Body of pancreas (tissue), 4 donors: ENCODE measurements at regions not wholly inside any gene's neighbourhood (a gene's known extent, or its start where the extent isn't known, plus 50 kb on each side); places are given as distances from the start of the nearest gene placed in this dataset.

ENCODE experiments used
- POLR2A ChIP-seq, 3 donors: fragments of 450-650 bp; IDR thresholded peaks; one replicate each; pipeline ENCODE4 v1.6.1; 2016; ENCODE audit warnings: antibody characterized with exemption in 3 of 3, mild to moderate bottlenecking in 2 of 3
- TF ChIP-seq, protein P1 (sequence below), 7 experiments: fragments of 450-650 bp in 4 of 7; fragments of 200-600 bp in 3 of 7; sonication (generic) in 3 of 7; IDR thresholded peaks; one replicate each; pipeline ENCODE4 v1.5.1; 2016 to 2019; ENCODE audit warnings: antibody characterized with exemption in 7 of 7

DNA sequence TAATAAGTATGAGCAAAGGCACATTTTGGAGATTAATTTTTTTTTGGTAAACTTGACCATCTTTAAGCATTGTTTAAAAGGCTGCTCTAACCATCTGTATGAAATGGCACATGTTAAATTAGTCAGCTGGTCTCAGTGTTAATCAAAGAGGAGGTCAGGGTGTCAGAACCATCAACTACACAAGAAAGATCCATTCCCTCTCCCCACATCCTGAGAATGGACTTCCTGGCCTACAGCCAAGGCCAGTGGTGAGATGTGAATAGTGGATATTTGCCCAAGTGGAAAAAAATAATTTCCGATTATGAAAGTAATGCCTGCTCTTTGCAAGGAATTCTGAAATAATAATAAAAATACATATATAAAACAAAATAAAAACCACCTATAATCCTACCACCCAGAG lies 641.7 kb downstream of the NR2F2 start:
- TF ChIP-seq POLR2A (IDR thresholded peaks at IDR 0.05) = no peak
- TF ChIP-seq, protein P1, sequence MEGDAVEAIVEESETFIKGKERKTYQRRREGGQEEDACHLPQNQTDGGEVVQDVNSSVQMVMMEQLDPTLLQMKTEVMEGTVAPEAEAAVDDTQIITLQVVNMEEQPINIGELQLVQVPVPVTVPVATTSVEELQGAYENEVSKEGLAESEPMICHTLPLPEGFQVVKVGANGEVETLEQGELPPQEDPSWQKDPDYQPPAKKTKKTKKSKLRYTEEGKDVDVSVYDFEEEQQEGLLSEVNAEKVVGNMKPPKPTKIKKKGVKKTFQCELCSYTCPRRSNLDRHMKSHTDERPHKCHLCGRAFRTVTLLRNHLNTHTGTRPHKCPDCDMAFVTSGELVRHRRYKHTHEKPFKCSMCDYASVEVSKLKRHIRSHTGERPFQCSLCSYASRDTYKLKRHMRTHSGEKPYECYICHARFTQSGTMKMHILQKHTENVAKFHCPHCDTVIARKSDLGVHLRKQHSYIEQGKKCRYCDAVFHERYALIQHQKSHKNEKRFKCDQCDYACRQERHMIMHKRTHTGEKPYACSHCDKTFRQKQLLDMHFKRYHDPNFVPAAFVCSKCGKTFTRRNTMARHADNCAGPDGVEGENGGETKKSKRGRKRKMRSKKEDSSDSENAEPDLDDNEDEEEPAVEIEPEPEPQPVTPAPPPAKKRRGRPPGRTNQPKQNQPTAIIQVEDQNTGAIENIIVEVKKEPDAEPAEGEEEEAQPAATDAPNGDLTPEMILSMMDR (IDR thresholded peaks at IDR 0.05) = no peak
